Liver (tissue), 3 donors: ENCODE measurements at regions not wholly inside any gene's neighbourhood (a gene's known extent, or its start where the extent isn't known, plus 50 kb on each side); places are given as distances from the start of the nearest gene placed in this dataset.

Source experiments
- ATF3 ChIP-seq: IDR thresholded peaks from 2 replicates; pipeline ENCODE4 v1.6.1; 2016; ENCODE audit warnings: antibody characterized with exemption
- CTCF ChIP-seq: fragments of 150-350 bp; IDR thresholded peaks from 2 replicates; pipeline ENCODE4 v1.5.1; 2017; ENCODE audit warnings: improper control_type of control experiment, low read depth, low read length; ENCODE audit not compliant: missing input control
- JUND ChIP-seq, 2 donors: IDR thresholded peaks; 2 replicates each; pipeline ENCODE4 v1.6.1; 2016; ENCODE audit warnings: antibody characterized with exemption in 2 of 2
- RAD21 ChIP-seq, 2 donors: IDR thresholded peaks; 2 replicates each; pipeline ENCODE4 v1.6.1; 2016; ENCODE audit warnings: antibody characterized with exemption in 2 of 2, mild to moderate bottlenecking in 2 of 2
- TF ChIP-seq, protein P1 (sequence below): IDR thresholded peaks from 2 replicates; pipeline ENCODE4 v1.6.1; 2016; ENCODE audit warnings: antibody characterized with exemption
- donor health status: healthy.
- donor health status: healthy.

GRCh38 chr1:232389744-232390143 is 240.2 kb downstream of the SIPA1L2 start:
- no peak for TF ChIP-seq CTCF
- TF ChIP-seq, protein P1, sequence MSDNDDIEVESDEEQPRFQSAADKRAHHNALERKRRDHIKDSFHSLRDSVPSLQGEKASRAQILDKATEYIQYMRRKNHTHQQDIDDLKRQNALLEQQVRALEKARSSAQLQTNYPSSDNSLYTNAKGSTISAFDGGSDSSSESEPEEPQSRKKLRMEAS = no peak
- no peak for TF ChIP-seq ATF3
- no peak for TF ChIP-seq RAD21 (IDR thresholded peaks at IDR 0.05)
- no peak for TF ChIP-seq JUND (IDR thresholded peaks at IDR 0.05)
